HG02981 (cell line): ENCODE measurements at regions not wholly inside any gene's neighbourhood (a gene's known extent, or its start where the extent isn't known, plus 50 kb on each side); places are given as distances from the start of the nearest gene placed in this dataset.
"Not testable (repeated sequence)": the region's sequence is repeated elsewhere in the genome, so short reads cannot be mapped to it uniquely, and the experiment has no call there.

Experiments
- ATAC-seq: cut with Tn5 transposase; IDR thresholded peaks from one replicate; pipeline ENCODE4 v1.9.1; 2021; ENCODE audit warnings: mild to moderate bottlenecking, moderate library complexity; ENCODE audit not compliant: unreplicated experiment

DNA sequence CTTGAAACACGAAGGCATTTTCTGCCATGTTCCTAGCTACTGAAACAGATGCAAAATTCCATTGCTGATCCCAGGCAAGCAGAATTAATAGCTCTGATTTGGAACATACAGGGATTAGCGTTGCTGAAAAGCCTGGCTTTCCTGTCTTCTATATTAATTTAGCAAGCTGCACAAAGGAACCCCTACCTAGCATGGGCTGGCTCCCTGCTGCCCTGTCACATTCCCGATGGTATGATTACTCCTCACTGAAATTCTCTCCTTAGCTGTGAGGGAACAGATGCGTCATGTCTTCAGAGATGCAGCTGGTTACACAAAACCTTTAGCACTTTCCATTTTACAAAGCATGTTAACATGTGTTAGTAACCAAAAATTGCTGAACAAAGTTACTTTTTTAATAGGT, 878.9 kb downstream of the TYW1 start:
- ATAC-seq: no peak

DNA sequence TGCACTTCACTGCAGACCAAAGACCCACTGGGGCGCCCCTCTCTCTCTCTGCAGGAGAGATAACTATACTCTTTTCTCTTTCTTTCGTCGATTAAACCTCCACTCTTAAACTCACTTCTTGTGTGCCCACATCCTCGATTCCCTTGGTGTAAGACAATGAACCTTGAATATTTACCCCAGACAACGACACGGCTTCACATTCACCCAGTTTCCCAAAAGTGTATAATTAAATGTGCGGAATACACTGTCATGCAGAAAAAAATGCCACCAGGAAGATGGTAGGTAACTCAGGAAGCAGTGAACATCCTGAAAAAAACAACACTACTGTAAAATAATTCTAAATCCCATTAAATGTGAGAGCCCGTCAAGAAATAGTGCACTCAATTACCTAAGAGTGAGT, 882.2 kb downstream of the TYW1 start:
- ATAC-seq: no peak

DNA sequence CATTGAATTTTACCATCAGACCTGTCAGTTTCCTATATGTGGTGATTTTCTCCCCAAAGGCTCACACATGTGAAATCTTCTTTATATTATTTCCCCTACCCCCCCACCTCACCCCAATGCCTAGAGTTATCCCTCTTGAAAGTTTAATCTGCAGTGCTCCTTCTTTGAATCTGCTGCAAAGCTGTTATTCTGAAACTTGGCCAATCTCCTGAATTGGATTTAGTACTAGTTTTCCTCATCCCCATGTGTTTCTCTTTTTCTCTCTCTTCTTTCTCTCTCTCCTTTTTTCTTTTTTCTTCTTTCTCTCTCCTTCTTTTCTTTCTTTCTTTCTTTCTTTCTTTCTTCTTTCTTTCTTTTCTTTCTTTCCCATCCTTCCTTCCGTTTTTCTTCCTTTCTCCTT, 886.2 kb downstream of the TYW1 start:
- no peak for ATAC-seq

DNA sequence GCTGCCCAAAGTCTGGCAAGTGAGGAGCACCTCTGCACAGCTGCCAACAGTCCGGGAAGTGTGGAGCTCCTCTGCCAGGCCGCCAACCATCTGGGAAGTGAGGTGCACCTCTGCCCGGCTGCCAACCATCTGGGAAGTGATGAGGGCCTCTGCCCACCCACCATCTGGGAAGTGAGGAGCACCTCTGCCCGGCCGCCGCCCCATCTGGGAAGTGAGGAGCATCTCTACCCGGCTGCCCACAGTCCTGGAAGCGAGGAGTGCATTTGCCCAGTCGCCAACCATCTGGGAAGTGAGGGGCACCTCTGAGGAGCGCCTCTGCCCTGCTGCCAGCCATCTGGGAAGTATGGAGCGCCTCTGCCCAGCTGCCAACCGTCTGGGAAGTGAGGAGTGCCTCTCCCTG, 893.7 kb downstream of the TYW1 start:
- no peak for ATAC-seq

DNA sequence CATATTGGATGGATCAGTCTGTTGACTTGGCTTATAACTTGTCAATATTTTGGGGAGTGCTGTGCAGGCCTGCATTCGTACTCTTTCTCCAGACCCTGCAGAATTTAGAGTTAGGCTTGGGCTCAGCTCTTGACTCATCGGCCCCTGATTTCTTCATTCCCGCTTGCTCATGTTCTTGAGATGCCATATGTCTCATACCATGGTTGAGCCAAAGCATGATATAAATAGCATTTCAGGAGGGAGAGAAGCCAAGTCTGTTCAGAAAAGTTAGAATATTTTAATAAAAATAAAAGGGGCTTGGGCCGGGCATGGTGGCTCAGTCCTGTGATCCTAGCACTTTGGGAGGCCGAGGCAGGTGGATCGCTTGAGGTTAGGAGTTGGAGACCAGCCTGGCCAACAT, 898.1 kb downstream of the TYW1 start:
- ATAC-seq: no peak

DNA sequence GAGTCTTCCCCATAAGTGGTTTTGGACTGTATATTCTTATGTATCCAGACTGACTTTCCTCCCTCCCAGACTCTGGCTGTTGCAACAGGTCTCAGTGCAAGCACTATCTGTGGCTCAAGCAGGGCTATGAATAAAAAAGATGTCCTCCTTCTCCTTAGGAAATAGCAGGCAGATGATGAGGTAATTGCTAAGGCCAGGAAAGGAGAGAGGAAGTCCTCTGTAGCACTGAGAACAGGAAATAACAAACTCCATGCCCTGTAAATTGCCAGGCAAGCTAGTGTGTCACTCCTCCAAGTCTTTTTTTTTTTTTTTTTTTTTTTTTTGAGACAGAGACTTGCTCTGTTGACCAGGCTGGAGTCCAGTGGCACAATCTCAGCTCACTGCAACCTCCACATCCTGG, 900.1 kb downstream of the TYW1 start:
- ATAC-seq: no peak

DNA sequence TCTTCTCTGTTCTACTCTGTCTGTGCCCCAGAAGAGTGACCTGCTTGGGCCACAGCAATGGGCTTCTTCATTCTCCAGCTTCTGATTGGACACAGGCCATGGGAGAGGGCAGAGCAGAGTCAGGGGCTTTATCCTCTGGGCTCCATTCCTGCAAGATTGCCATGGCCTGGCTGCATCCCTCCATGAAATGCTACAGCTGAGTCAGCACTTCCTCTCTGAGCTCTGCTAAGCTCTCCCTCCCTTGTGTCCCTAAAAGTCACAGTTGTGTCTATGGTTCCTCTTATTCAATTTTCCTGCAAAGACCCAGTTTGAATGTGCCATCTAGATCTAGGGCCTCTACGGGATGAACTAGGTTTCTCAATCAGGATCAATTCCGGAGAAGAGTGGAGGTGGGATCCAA, 903.8 kb downstream of the TYW1 start:
- no peak for ATAC-seq

DNA sequence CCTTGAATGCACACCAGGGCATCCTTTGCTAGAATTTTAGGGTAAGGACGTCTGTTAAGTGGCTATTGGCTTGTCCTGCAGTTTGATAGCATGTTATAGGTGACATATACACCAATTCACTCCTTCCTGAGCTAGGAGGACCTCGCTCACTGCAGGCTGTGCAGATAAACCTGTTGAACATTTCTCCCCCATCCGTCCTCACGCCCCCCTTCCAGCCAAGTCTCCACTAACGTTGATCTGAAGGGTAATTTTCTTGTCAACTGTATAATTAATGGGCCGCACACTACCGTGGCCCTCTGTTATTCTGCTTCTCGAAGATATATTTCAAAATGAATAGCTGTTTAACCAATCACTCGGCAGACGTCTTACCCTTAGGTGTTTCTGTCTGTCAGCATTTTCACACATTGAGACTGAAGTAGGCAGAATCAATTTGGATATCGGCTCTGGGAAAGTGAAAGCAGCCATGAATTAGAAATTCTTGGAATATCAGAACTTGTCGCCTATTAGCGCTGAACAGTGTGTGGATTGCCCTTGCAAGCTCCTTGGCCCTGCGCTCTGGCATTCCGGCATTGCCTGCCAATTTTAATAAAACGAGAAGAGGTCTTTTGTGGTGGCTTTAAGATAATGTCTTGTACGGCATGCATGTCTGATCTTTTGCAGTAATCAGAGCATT, 905.3 kb downstream of the TYW1 start:
- no peak for ATAC-seq

DNA sequence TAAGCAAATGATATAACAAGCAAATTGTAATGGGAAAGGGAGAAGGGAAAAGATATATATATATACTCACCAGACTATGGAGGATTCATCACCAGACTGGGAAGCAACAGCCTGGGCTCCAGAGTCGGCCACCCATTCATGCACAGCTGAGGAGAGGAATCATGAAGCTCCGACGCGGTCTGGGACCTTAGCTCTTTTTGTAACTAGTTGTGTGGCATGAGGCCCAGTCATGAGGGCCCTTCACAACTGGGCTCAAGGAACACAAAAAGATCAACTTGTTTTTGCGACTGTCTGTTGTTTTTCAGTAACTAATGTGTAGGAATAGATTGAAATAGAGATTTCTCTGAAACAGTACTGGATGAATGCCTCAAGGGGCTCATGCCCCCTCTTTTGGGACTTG, 911.2 kb downstream of the TYW1 start:
- ATAC-seq: no peak

DNA sequence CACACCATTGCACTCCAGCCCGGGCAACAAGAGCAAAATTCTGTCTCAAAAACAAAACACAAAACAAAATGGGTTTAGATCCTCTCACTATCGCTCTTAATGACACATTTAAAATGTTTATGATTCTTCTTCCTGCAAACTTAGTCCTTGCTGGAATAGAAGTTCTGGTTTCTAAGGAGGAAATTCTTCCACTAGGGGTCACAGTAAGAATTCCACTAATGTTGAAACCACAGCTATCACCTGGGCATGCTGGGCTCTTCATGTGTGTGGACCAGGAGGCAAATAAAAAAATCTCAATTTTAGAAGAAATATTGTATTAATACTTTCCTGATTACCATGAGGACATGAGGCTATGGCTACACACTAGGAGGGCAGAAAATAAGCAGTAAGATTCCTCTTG, 915.8 kb downstream of the TYW1 start:
- ATAC-seq: no peak

DNA sequence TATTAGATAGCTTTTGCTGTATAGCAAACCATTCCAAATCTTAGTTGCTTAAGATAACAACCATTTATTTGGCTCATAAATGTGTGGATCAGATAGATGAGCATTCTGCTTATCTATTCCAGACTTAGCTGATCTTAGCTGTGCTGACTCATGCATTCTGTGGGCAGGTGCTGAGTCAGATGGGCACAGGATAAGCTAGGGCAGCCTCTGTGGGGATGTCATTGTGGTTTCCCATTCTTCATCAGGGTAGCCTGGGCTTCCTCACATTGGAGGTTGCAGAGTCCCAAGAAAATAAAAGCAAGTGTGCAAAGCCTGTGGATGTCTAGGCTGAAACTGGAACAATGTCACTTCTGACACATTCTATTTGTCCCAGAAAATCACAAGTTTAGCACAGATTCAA, 917.0 kb downstream of the TYW1 start:
- ATAC-seq: no peak

DNA sequence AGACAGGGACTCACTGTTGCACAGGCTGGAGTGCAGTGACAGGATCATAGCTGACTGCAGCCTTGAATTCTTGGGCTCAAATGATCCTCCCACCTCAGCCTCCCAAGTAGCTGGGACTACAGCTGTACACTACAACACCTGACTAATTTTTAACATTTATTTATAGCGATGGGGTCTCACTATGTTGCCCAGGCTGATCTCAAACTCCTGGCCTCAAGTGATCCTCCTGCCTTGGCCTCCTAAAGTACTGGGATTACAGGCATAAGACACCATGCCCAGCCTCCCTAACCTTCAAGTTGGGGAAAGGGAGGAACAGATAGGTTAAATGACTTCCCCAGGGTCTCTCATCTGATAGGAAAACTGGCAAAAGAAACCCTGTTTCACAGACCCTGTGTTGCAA, 919.5 kb downstream of the TYW1 start:
- ATAC-seq: not testable (repeated sequence)

DNA sequence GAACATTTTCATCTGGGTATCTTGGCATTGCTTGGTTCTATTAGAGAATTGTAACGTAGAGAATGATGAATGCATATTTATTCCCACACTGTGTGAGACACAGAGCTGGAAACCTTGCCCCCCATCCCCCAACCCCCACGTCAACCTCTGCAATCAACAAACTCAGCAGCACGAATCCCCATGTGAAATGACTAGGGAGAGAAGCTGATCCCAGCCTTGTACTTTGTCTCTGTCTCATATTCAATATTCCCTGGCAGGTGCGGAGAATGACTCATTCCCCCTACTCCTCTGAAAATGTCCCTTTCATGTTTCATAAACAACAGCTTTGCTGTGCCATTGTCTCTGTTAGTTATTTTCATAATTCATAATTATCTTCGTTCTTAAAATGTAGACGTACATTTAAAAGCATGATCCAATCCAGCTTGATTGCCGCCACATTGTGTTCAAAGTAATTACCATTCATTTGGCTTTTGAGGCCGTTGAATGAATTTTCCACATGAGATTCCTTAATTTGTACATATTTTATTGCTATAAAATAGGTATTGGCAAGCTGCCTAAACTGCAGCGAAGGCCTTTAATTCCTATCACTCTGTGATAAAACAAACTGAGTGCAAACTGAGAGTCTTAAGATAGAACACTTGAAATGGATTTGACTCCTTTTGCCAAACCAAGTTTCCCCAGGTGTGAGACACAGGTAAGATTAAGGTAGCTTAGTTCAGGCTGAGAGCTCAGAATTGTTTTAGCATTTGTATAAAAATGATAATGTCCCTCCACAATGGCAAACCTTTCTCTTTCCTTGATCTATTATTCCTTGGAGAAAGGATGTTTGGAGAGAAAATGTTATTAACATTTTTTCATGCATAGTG, 920.2 kb downstream of the TYW1 start:
- ATAC-seq: no peak

DNA sequence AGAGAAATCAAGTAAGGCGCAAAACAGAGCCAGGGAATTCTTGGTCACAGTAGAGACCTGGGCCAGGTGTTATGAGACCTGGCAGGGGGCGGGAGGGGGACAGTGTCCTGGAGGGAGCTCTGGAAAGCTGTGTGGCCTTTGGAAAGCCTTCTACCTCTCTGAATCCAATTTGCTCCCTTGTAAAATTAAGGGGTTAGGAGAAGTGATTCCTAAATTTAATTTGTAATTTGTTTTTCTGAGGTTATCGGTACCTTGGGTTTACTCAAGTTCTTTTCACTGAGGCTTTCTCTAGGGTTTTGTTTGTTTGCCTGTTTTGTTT, 920.8 kb downstream of the TYW1 start:
- ATAC-seq: no peak

DNA sequence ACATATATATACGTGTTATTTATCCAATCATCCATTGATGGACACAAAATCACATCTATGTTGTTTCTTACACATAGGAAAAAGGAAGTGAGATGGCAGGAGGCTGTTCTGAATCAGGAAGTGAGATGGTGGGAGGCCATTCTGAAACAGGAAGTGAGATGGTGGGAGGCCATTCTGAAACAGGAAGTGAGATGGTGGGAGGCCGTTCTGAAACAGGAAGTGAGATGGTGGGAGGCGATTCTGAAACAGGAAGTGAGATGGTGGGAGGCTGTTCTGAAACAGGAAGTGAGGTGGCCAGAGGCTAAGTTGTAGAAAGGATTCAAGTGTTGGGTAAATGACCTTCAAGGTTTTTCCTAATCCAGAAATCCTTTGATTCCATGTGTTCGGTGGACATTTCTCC, 921.5 kb downstream of the TYW1 start:
- ATAC-seq: no peak

DNA sequence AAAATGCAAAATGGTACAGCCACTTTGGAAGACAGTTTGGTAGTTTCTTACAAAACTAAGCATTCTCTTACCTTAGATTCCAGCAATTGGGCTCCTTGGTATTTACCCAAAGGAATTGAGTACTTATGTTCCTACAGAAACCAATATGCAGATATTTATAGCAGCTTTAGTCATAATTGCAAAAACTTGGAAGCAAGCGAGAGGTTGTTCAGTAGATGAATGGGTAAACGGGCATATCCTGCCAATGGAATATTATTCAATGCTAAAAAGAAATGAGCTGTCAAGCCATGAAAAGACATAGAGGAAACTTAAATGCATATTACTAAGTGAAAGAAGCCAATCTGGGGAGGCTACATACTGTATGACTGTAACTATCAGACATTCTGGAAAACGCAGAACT, 926.7 kb downstream of the TYW1 start:
- ATAC-seq: no peak

DNA sequence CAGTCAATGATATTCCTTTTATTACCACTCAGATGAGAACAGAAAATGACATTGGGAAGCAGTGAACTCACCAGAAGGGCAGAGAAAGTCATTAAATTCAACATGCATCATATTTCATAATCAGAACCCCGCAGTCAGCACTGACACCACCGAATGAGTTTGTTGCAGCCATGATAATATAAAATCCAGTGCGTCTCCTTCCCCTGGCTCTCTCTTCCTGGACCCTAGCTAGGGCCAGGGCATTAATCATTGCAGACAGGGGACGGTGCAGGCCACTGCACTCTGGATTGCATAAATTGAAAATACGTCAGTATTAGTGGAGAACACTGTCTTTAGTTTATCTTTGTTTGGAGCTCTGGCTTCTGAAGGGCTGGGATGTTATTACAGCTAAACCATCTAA, 931.5 kb downstream of the TYW1 start:
- ATAC-seq: no peak

DNA sequence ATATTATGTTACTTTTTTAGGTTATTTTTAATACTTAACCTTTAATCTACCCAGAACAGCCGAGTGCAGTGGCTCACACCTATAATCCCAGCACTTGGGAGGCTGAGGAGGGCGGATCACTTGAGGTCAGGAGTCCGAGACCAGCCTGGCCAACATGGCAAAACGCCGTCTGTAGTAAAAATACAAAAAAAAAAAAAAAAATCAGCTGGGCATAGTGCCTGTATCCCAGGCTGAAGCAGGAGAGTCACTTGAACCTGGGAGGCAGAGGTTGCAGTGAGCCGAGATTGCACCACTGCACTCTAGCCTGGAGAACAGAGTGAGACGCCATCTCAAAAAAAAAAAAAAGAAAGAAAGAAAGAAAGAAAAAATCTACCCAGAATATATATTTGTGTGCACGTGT, 939.8 kb downstream of the TYW1 start:
- ATAC-seq: not testable (repeated sequence)

DNA sequence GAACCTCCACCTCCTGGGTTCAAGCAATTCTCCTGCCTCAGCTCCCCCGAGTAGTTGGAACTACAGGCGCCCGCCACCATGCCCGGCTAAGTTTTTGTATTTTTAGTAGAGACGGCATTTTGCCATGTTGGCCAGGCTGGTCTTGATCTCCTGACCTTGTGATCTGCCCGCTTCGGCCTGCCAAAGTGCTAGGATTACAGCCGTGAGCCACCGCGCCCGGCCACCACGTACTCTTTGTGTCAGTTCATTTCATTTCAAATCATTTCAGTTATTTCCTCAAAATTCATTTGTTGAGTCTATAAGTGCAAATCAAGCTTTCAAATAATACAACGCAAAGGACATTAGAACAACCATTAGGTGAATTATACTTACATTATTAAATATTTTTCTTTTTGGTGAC, 943.8 kb downstream of the TYW1 start:
- no peak for ATAC-seq

DNA sequence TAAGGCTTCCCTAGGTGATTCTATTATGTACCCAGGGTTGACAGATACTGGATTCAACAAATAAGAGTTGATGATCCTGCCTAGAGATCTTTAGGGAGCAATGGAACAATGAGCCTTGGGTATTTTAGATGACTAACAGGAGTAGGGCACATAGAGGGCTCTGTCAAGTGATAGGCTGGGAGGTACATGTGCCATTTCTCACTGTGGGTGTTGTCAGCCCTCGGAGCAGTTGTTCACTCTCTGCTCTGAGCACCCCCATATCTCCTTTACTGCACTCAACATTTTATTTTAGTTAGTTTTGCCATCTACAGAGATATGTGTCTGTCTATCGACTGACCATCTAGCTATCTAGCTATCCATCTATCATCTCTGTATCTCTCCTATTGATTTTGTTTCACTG, 950.6 kb downstream of the TYW1 start:
- no peak for ATAC-seq

DNA sequence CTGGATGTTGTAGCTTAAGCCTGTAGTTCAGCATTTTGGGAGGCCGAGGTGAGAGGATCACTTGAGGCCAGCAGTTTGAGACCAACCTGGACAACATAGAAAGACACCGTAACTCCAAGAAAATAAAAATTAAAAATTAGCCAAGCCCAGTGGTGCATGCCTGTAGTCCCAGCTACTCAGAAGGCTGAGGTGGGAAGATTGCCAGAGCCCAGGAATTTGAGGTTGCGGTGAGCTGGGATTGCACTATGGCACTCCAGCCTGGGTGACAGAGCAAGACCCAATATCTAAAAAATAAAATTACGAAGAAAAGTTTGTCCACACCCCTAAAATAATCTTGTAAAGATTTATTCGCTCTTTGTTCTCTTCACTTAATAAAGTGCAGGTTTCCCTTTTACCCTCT, 951.0 kb downstream of the TYW1 start:
- ATAC-seq: no peak

DNA sequence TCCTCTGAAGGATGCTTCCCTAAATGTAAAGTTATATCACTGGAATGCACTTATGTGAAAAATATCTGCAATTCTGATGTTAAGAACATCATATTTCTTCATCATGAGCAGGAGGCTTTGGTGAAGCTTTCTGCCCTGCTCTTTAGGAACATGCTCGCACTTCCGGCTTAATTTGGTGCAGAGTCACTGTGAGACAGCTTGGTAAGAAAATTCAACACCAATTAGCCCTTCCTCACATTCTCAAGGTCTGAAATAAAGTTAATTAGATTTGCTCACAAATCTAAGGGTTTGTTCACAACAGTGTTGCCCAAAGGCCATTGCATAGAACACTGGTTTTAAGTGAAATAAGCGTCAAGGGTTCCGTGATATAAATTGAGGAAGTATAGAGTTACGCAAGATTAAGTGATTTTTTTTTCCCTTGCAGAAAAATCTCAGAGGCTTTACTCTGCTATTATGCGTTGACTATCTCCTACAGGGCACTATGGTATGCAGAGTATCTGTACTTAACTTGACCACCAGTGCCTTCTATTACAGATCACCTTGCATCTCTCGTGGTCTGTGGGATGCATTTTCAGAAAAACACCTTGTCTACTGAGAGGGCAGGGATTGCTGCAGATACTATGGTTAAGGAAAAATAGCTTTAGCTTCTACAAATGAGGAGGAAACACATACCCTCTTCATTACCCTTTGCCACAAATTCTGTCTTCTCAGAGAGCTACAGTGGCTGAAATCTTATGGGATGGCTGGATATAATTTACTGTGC, 953.9 kb downstream of the TYW1 start:
- no peak for ATAC-seq
